NB4 (cell line): ENCODE measurements at regions not wholly inside any gene's neighbourhood (a gene's known extent, or its start where the extent isn't known, plus 50 kb on each side); places are given as distances from the start of the nearest gene placed in this dataset.
"Not testable (repeated sequence)": the region's sequence is repeated elsewhere in the genome, so short reads cannot be mapped to it uniquely, and the experiment has no call there.

Experiments used
- DNase-seq: peaks from one replicate; pipeline ENCODE4 v3.0.0; 2010; ENCODE audit warnings: low read depth
- H3K4me3 ChIP-seq: one replicate; pipeline ENCODE4 v1.5.1; 2011; ENCODE audit warnings: mild to moderate bottlenecking, low read depth, low read length, moderate library complexity
- MYC ChIP-seq: IDR thresholded peaks from 2 replicates; pipeline ENCODE4 v1.6.1; 2011; ENCODE audit warnings: low read depth, low read length
- POLR2A ChIP-seq: IDR thresholded peaks from 2 replicates; pipeline ENCODE4 v1.6.1; 2011; ENCODE audit warnings: mild to moderate bottlenecking; ENCODE audit not compliant: insufficient read length; ENCODE audit errors: extremely low read depth
- TF ChIP-seq, protein P1 (sequence below): IDR thresholded peaks from 2 replicates; pipeline ENCODE4 v1.6.1; 2011; ENCODE audit warnings: low read depth, low read length
- TF ChIP-seq, protein P2 (sequence below): IDR thresholded peaks from one replicate; pipeline ENCODE4 v1.5.1; 2012; ENCODE audit warnings: low read depth, low read length

DNA sequence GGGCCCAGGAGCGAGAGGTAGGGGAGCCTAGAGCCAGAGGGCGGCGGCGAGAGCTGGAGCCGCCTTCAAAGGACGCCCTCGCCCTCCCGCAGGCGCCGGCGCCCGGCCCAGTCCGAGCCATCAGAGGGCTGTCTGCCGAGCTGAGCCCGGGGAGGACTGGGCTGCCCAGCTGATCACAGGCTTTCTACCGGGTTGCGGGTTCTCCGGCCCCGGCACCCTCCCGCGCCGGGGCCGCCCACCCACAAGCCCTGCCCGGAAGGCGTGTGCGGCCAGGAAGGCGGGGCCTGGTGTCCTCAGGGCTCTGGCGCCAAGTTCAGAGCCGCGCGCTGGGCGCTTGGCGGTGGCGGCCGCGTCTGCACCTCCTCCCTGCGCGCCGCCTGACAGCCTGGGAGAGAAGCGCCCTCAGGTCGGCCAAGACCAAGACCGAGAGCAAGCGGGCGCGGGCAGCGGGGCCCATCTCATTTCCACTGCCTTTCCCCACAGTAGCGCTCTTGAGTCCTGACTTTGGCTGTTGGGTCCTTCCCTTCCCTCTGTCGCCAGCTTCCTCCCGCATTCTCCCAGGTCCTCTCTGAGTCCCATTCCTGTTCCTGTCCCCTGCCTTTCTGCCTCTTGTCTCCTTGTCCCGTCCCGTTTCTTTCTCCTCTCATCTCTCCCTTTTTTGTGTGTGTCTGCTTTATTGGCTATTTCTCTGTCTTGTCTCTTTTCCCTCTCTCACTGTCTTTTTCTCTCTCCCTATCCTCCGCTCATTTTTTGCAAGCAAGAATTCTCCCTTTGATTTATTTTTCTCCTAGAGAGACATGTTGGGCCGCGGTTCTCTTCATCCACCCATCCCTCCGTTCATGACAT lies 60.6 kb upstream of the MSMB start:
- peak overlapping the region; percentile 64 for H3K4me3 ChIP-seq
- peak; percentile 87 for DNase-seq
- TF ChIP-seq, protein P1, sequence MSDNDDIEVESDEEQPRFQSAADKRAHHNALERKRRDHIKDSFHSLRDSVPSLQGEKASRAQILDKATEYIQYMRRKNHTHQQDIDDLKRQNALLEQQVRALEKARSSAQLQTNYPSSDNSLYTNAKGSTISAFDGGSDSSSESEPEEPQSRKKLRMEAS: peak; percentile 28; the same call in 1 of the 2 replicates
- TF ChIP-seq, protein P2, sequence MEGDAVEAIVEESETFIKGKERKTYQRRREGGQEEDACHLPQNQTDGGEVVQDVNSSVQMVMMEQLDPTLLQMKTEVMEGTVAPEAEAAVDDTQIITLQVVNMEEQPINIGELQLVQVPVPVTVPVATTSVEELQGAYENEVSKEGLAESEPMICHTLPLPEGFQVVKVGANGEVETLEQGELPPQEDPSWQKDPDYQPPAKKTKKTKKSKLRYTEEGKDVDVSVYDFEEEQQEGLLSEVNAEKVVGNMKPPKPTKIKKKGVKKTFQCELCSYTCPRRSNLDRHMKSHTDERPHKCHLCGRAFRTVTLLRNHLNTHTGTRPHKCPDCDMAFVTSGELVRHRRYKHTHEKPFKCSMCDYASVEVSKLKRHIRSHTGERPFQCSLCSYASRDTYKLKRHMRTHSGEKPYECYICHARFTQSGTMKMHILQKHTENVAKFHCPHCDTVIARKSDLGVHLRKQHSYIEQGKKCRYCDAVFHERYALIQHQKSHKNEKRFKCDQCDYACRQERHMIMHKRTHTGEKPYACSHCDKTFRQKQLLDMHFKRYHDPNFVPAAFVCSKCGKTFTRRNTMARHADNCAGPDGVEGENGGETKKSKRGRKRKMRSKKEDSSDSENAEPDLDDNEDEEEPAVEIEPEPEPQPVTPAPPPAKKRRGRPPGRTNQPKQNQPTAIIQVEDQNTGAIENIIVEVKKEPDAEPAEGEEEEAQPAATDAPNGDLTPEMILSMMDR: no peak
- TF ChIP-seq MYC: peak; percentile 51; the same call in 1 of the 2 replicates
- peak; percentile 47 for TF ChIP-seq POLR2A

DNA sequence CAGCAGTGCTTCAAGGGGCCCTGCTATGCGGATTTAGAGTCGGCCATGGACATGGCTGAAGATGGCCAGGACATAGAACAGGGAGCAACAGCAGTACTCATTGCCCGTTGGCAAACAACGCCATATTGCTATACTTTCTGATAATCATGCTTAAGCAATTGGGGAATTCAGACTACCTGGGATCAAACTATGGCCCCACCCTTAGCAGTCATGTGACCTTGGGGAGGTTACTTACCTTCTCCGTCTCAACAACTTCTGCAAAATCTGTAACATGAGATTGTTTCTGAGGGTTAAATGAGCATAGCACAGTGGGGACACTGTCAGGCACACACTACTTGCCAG lies 62.1 kb upstream of the MSMB start:
- H3K4me3 ChIP-seq, DNase-seq: not testable (repeated sequence)

DNA sequence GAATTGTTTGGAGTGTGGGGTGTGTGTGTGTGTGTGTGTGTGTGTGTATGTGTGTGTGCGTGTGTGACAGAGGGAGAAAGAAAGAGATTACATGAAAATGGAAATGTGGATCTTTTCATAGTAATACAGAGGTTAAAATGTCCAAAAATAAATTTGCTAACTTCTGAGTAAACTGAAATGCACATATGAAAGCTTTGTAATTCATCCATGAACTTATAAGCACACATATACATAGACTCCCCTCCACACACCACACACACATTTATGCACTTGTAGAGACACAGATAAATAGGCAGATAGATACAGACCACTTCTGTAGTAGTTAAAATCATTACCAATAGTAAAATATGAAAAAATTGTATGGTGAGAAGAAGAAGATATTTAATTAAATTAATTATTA lies 108.2 kb upstream of the MSMB start:
- not testable (repeated sequence) for DNase-seq, H3K4me3 ChIP-seq

DNA sequence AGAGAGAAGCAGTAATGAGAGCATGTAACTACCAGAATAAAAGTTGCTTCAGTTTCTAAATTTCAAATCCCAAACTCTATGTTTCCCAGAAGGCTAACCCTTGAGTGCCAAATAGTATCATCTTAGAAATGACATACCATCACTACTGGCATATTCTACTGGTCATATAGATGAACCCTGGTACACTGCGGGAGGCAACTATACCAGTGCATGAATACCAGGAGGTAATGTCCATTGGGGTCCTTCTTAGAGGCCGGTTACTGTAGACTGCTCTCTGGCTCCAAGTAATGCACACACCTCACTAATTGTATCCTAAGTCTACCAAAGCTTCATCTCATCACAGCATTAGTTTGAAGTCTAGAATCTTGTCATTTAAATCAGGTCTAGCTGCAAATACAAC lies 108.6 kb upstream of the MSMB start:
- H3K4me3 ChIP-seq, DNase-seq: not testable (repeated sequence)

DNA sequence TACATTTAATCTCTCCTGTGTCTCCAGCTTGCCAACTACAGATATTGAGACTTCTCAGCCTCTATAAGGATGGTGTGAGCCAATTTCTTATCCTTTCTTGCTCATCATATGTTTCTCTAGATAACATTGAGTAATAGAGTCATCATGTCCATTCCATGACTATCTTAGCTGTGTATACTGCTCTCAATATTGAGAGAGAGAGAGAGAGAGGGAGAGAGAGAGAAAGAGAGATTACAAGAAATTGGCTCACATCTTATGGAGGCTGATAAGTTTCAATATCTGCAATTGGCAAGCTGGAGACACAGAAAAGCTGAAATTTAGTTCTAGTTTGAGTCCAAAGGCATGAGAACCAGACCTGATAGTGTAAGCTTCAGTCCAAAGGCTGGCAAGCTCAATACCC lies 110.8 kb upstream of the MSMB start:
- not testable (repeated sequence) for H3K4me3 ChIP-seq, DNase-seq

DNA sequence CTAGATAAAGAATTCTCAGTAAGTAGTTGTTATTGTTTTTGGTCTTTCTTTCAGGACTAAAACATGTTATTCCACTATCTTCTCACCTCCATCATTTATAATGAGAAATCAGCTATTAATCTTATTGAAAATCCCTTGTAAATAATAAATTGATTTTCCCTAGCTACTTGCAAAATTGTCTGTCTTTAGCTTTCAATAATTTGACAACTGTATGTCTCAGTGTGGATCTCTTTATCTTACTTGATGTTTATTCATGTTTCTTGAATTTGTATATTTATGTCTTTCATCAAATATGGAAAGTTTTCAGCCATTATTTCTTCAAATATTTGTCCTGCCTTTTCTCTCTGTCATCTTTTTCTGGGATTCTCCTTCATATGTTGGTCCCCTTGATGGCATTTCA lies 117.1 kb upstream of the ANTXRL start:
- H3K4me3 ChIP-seq: no peak overlapping the region
- no peak for TF ChIP-seq MYC
- TF ChIP-seq, protein P2: no peak
- TF ChIP-seq POLR2A: no peak
- TF ChIP-seq, protein P1: no peak
- DNase-seq: no peak

DNA sequence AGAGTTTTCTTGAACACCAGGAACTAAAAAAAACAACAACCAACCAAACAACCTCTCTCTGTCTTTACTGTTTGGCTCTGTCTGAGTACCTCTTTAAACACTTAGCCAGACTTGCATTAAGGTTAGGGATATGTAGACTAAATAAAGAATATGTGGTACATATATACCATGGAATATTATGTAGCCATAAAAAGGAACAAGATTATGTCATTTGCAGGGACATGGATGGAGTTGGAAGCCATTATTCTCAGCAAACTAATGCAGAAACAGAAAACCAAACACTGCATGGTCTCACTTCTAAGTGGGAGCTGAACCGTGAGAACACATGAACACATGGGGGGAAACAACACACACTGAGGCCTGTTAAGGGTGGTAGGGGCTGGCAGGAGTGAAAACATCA lies 116.0 kb upstream of the ANTXRL start:
- no peak overlapping the region for H3K4me3 ChIP-seq
- TF ChIP-seq POLR2A: no peak
- TF ChIP-seq MYC: no peak
- TF ChIP-seq, protein P2: no peak
- TF ChIP-seq, protein P1: no peak
- DNase-seq: no peak

DNA sequence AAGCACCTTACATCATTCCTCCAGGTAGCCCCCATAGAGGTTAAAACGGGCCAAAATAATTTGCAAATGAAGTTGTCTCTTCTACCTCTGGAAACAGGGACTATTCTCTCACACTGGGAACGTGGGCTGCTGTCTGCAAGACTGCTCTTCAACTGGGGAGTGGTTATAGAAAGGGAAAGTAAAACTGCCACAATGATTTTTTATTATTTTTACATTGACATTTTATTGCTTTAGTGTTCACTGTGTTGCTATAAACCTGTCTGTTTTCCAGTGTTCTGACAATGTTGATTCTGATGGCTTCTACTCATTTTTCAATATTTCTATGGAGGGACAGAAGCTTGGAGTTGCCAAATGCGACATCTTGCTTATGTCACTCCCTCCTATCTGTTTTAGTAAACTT lies 115.1 kb upstream of the ANTXRL start:
- TF ChIP-seq, protein P2: no peak
- no peak for TF ChIP-seq MYC
- no peak for TF ChIP-seq POLR2A
- TF ChIP-seq, protein P1: no peak
- DNase-seq: no peak
- H3K4me3 ChIP-seq: no peak overlapping the region
